HG03159 (cell line): ENCODE measurements at regions not wholly inside any gene's neighbourhood (a gene's known extent, or its start where the extent isn't known, plus 50 kb on each side); places are given as distances from the start of the nearest gene placed in this dataset.

Experiments used
- ATAC-seq: cut with Tn5 transposase; IDR thresholded peaks from one replicate; pipeline ENCODE4 v1.9.1; 2021; ENCODE audit warnings: mild to moderate bottlenecking, moderate library complexity; ENCODE audit not compliant: unreplicated experiment

DNA sequence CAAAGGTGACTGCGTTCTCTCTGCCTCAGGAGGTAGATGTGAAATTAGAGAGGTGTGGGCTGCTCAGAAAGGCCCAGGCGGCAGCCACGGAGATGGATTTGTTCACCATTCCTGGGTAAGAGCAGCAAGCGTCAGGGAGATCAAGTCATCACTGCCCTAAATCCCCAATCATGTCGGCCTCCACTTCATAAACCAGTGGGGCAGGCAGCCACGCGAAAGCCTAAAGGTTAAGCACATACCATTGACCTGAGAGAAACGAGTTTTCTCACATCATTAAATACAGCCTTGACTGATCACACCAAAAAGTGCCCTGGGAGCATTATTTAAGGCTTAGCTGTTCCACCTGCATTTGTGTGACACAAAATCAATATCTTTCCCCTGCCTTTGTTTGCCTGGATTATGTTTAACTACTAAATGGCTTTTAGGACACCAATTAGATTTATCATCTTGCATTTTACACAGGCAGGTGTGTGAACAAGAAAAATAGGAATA is 50.7 kb upstream of the FOXB1 start:
- ATAC-seq, result no peak

DNA sequence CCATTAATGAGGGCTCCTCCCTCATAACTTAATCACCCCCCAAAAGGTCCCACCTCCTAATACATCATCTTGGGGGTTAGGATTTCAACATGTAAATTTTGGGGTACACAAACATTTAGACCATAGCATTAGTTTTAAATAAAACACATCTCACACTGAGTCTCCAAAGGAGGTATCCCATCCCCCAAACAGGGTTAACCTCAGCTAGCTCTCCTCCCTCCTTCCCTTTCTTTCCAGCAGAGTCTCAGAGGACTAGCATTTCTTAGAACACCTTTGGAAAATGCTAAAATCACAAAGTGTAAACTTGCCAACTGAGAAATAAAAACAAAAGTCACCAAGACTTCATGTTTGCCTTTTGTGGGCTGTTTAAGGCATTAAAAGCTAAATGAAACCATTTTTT is 51.2 kb upstream of the FOXB1 start:
- no peak for ATAC-seq

DNA sequence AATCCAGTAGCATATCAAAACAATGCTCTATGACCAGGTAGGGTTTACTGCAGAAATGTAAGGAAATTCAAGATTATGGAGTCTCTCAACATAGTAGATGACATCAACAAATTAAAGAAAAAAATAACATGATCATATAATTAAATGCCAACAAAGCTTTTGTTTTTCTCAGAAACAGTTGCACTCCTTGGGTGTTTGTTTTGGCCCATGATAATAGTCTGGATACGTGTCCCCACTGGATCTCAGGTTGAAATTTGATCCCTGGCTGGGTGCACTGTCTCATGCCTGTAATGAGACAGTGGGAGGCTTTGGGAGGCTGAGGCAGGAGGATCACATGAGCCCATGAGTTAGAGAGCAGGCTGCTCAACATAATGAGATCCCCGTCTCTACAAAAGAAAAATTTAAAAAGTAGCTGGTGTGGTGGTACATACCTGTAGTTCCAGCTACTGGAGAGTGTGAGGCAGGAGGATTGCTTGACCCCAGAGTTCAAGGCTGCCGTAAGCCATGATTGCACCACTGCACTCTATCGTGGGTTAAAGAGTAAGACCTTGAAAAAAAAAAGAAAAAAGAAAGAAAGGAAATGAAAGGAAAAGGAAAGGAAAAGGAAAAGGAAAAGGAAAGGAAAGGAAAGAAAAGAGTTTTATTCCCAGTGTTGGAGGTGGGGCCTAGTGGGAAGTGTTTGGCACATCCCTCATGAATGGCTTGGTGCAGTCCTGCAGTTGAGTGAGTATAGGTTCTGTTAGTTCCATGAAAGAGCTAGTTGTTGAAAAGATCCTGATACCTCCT is 53.3 kb upstream of the FOXB1 start:
- ATAC-seq, result no peak

- ATAC-seq, result no peak
Measured at GRCh38 chr15:59948924-59949613, 55.0 kb upstream of the FOXB1 start.

DNA sequence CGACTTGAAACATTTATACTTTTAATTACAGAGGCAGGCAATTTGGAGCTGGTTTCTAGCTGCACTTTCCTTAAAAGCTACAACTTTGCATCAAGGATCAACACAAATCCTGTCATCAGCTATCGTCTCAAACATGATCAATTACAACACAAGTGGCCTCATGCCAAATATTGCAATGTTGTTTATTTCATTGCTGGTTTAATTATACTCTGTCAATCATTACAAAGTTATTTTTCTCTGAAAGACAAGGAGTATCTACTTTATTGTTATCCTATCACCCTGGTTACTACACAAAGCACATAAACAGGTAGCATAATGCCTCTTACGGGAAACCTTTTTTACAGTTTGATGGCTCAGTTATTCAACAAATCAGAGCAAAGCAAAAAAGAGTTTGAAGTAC is 58.0 kb upstream of the FOXB1 start:
- ATAC-seq, result no peak

- no peak for ATAC-seq
Measured at GRCh38 chr15:59945036-59945435, 59.1 kb upstream of the FOXB1 start.

- no peak for ATAC-seq
Measured at GRCh38 chr15:59941612-59942011, 62.5 kb upstream of the FOXB1 start.

DNA sequence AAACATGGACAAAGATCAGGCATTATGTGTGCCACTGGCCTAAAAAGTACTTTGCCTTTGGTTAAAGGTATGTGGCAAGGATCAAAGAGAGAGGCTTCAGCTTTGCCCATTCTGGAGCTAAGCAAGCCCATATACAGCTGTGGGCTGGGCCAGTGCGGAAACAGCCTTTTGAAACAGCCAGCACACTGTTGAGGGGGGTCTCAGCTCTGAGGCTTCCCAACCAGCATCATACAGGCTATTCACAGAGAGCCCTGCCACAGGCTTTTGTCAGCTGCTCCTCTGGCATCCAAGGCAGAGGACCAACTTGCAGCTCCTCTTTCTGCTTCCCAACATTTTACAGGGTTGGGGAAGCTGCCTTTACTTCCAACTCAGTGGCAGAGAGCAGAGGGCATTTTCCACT is 63.2 kb upstream of the FOXB1 start:
- ATAC-seq, result no peak

DNA sequence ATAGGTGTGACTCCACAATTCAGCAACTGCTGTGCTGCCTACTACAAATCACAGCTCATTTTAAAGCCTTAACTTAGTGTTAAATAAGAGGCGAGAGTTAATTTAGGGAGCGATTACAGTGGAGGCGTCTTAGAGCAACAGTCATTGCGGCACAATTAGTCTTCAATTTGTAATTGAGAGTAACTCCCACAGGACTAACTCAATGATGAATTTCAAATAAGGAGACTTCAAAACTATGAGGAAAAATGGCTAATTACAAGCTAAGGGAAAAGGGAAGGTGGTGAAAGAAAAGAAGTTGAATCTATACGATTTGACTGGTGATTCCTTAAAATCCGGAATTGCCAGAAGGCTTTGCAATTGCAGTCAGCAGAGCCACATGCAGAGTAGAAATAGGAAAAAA is 63.7 kb upstream of the FOXB1 start:
- ATAC-seq, result no peak

GRCh38 chr15:59936741-59937140 is 67.4 kb upstream of the FOXB1 start:
- ATAC-seq, result no peak

DNA sequence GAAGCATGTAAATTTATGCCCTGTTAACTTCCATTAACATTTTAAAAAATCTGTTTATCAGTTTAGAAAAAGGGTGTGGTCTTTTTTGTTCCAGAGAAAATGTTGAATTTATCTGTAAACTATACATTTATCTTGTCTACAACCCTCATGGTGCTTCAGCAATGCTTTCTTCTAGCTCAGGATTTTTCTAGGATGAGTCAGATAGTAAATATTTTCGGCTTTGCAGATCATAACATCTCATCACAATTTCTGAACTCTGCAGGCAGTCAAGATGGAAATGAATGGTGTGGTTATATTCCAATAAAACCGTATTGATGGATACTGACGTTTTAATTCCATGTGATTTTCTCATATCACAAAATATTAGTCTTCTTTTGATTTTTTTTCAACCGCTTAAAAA is 70.5 kb upstream of the FOXB1 start:
- no peak for ATAC-seq

DNA sequence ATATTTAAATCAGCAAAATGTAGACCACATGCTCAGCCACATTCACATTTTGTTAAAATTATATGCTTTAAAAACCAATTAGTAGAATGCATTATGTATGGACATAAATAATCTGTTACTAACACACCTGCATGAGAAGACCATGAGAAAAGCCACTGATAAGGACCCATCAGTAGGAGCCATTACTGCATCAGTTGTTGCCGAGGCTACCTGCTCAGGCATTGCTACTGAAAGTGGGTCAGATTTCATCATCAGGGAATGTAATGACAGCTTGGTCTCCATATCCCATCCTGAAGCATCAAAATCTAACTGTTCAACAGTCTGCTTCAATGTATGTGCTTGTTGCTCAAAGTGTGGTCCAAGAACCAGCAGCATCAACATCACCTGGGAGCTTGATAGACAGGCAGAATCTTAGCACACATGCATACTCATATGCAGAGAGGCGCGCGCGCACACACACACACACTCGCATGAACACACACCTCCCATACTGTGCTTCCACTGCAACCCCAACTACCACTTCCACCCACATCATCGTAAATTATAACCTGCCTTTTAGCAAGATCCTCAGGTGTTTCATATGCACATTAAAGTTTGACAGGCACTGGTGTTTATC is 72.4 kb upstream of the FOXB1 start:
- no peak for ATAC-seq

DNA sequence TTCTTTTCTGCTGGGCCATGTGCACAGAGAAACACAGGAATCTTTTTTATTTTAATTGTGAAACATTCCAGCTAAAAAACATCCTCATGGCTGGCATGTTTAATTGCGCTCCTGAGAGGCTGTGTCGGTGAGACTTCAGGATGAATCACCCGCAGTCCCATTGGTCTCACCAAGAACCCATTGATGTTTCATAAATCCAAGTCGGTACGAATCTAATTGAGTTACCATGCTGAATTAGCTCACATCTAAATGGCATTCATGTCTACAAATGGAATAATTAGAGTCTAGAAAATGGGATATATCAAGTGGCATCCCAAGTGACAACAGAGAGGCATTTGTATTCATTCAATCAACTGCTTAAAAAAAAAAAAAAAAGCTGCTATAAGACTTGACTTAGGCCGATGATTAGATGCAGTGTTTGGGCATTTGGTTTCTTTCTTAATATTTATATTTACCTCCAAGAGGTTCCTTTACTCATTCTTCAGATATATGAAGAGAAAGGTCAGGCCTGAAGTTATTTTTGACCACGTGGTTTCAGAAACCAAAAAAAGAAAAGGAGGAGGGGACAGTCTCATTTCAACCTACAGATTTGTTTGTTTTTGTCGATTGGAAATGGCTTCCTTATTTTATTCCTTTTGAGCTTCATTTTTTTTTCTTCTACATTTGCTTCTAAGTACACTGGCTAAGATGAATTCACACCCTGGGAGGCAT is 79.1 kb upstream of the FOXB1 start:
- no peak for ATAC-seq

- no peak for ATAC-seq
Measured at GRCh38 chr15:59924096-59924495, 80.0 kb upstream of the FOXB1 start.

DNA sequence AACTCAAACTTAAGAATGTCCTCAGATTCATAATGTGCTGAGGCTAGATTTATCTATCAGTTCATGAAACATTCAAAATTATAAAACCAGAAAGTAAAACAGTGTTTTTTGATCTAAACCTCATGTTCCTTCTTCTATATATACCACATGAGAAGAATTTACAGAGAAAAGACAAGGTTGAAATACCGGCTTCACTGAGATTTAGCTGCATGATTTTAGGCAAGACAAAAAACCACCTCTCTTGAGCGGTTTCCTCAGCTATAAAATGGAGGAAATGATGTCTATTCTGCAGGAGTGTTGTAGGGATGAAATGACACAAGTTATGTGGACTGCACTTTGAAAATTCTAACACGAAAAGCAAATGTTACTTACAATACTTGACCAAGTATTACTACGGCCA is 80.6 kb upstream of the FOXB1 start:
- no peak for ATAC-seq

- ATAC-seq, result peak; percentile 86
Measured at GRCh38 chr15:59918994-59919951, 84.8 kb upstream of the FOXB1 start.

GRCh38 chr15:59917504-59918157 is 86.5 kb upstream of the FOXB1 start:
- ATAC-seq, result peak; percentile 74

DNA sequence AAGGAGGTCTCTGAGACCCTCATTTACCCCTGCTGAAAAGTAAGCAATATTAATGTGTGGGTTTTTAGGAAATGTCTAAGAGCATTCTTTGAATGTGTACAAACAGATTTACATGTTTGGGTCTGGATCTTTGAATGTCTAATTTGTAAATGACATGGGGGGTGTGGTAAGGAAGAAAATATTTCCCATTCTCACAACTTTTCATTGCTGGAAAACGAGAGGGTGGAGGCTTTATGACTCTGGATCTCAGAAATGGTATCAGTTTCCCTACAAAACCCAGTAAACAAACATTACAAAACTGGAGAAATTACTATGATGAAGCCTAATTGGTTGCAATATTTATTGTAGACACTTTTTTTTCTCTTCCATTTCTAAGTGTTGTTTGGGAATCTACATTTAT is 98.1 kb upstream of the FOXB1 start:
- no peak for ATAC-seq

- ATAC-seq, result no peak
Measured at GRCh38 chr15:59905176-59905575, 98.9 kb upstream of the FOXB1 start.
